ENCODE measurements at regions not wholly inside any gene's neighbourhood (a gene's known extent, or its start where the extent isn't known, plus 50 kb on each side); places are given as distances from the start of the nearest gene placed in this dataset.
"Not testable (repeated sequence)": the region's sequence is repeated elsewhere in the genome, so short reads cannot be mapped to it uniquely, and the experiment has no call there.

GRCh38 chr4:100631281-100631968, 113.6 kb upstream of the EMCN start:
- DNase-seq = no peak
- TF ChIP-seq GATA1 (IDR thresholded peaks at IDR 0.05; ENCODE audit: low read depth, low read length) = no peak
- TF ChIP-seq POLR2A (IDR thresholded peaks at IDR 0.05; ENCODE audit: low read length) = no peak

GRCh38 chr4:100630341-100630740, 112.5 kb upstream of the EMCN start:
- no peak for DNase-seq
- TF ChIP-seq GATA1 (IDR thresholded peaks at IDR 0.05; ENCODE audit: low read depth, low read length) = no peak
- TF ChIP-seq POLR2A (IDR thresholded peaks at IDR 0.05; ENCODE audit: low read length) = no peak

- DNase-seq = no peak
- TF ChIP-seq GATA1 (IDR thresholded peaks at IDR 0.05; ENCODE audit: low read depth, low read length) (no peak), POLR2A (IDR thresholded peaks at IDR 0.05; ENCODE audit: low read length) (no peak)
Observed at GRCh38 chr4:100609810-100610209, 92.0 kb upstream of the EMCN start.

DNA sequence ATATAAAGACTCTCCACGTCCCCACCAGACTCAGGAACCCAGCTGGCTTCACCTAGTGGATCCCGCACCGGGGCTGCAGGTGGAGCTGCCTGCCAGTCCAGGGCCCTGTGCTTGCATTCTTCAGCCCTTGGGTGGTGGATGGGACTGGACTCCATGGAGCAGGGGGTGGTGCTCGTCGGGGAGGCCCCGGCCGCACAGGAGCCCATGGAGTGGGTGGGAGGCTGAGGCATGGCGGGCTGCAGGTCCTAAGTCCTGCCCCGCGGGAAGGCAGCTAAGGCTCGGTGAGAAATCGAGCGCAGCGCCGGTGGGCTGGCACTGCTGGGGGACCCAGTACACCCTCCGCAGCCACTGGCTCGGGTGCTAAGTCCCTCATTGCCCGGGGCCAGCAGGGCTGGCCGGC, 90.8 kb upstream of the EMCN start:
- not testable (repeated sequence) for DNase-seq

DNA sequence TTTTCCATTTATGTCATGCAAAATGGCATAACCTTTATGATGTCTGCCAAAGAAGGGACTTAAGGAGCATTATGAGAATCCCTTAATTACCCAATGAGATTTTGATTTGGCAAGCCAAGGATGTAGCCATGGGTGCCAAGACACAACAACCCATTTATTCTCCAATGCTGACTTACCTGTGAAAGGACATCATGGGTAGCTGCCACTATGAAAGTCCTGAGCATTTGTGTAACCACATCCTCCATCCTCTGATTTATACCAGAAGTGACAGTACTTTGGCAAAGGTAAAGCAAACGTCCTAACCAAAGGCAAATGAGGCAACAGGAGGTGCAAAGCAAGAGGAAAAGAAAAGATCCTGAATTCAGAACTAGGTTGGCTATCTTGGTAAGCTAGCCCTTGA, 87.3 kb upstream of the EMCN start:
- DNase-seq = no peak

GRCh38 chr4:100593935-100594334, 76.1 kb upstream of the EMCN start:
- DNase-seq = no peak
- no peak for TF ChIP-seq GATA1 (IDR thresholded peaks at IDR 0.05; ENCODE audit: low read depth, low read length)
- TF ChIP-seq POLR2A (IDR thresholded peaks at IDR 0.05; ENCODE audit: low read length) = no peak

More for the DNA sequence above, 87.3 kb upstream of the EMCN start:
- no peak for TF ChIP-seq POLR2A (IDR thresholded peaks at IDR 0.05; ENCODE audit: low read length)
- TF ChIP-seq GATA1 (IDR thresholded peaks at IDR 0.05; ENCODE audit: low read depth, low read length) = no peak

DNA sequence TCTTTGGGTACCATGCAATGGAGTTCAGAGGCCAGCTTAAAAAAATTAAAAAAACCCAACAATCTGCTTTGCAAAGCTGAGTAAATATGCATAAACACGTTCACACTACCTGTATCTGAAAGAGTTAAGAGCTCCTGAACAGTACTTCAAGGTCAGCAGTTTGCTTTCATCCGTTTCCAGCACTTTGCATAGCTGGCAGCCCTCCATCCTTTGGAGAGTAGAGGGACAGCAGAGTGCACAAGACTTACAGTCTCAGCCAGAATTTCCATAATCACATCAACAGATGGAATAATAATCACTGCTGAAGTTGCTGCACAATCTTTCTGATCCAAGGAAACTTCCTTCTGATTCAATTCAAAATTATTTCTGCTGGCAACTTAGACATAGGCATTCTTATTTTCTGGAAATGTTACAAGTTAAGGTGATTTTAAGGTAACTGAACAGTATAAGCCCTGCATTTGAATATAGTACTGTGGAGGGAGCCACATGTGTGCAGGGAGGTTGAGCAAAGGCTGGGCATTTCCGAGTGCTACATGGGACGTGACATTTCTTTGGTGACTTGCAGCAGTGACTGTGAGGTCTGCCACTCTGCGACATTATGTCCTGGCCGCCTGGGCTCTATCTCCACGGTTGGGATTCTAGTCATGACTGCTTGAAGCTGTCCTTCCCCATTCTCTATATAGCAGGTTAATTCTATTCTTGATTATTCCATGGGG, 73.5 kb upstream of the EMCN start:
- DNase-seq = no peak

DNA sequence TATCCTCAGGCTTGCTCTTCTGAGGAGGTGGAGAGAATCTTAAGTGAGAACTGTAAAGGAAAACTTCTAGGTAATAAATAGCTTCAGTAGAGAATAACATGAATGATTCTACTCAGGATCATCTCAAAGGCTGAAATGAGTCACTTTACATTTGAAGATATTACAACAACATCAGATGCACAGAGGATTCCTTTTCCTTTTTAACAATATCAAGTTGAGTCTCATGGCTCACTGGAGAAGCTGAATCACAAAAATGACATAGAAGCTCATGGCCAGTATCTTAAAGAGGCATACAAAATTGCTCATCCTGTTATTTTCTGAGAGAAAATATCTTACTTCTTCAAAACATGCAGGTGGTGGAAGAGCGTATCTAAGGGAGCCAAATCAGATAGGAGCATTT, 72.5 kb upstream of the EMCN start:
- DNase-seq = no peak
- no peak for TF ChIP-seq POLR2A (IDR thresholded peaks at IDR 0.05; ENCODE audit: low read length)
- TF ChIP-seq GATA1 (IDR thresholded peaks at IDR 0.05; ENCODE audit: low read depth, low read length) = no peak

More for the DNA sequence above, 73.5 kb upstream of the EMCN start:
- TF ChIP-seq GATA1 (IDR thresholded peaks at IDR 0.05; ENCODE audit: low read depth, low read length) (no peak), POLR2A (IDR thresholded peaks at IDR 0.05; ENCODE audit: low read length) (no peak)

GRCh38 chr4:100588076-100588475, 70.3 kb upstream of the EMCN start:
- DNase-seq = no peak
- TF ChIP-seq GATA1 (IDR thresholded peaks at IDR 0.05; ENCODE audit: low read depth, low read length) = no peak
- TF ChIP-seq POLR2A (IDR thresholded peaks at IDR 0.05; ENCODE audit: low read length) = no peak

DNA sequence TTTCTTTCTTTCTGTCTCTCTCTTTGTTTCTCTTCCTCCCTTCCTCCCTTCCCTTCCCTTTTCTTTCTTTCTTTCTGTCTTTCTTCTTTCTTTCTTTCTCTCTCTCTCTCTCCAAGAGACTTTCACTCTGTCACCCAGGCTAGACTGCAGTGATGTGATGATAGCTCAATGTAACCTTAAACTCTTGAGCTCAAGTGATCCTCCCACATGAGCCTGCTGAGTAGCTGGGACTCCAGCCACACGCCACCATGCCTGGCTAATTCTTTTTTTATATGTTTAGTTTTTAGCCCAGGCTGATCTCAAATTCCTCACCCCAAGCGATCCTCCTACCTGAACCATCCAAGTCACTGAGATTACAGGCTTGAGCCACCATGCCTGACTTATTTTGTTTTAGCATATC, 64.3 kb upstream of the EMCN start:
- TF ChIP-seq POLR2A (IDR thresholded peaks at IDR 0.05; ENCODE audit: low read length) (no peak), GATA1 (IDR thresholded peaks at IDR 0.05; ENCODE audit: low read depth, low read length) (no peak)
- no peak for DNase-seq

DNA sequence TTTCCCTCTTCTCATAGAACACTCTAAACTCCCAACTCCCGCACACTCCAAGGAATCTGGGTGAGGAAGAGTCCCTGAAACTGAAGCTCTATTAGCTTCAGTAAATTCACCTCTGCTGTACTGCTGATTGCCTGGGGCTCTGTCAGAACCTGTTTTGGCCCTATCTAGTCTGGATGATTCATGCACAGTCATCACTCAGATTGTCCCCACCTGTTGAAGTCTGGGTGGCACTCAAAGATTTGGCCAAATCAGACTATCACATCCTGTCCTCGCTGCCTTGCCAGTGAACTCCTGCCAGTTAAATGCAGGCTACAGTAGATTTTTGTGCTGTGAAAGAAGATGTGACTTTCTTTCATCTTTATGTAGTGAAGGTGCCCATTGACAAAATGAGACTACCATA, 63.5 kb upstream of the EMCN start:
- TF ChIP-seq GATA1 (IDR thresholded peaks at IDR 0.05; ENCODE audit: low read depth, low read length) = no peak
- no peak for TF ChIP-seq POLR2A (IDR thresholded peaks at IDR 0.05; ENCODE audit: low read length)
- DNase-seq = peak in 1 of 2 experiments; percentile 2

DNA sequence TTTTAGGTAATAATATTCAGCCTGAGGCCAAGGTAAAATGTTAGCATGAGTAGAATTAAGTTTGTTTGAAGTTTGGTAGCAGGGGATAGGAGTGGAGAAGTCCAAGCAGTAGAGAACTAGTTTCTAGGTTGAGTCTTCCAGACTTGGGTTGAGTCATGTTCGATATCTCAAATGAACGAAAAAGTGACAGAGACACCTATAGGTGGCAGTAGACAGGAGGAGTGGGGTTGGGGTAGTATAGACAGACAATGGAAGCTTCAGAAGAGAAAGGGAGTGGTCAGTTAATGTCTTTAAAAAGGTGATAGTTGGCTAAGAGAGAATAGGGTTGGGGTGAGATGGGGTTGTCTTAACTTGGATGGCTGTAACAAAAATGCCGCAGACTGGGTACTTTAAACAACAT, 58.7 kb upstream of the EMCN start:
- DNase-seq = no peak
- TF ChIP-seq POLR2A (IDR thresholded peaks at IDR 0.05; ENCODE audit: low read length) (no peak), GATA1 (IDR thresholded peaks at IDR 0.05; ENCODE audit: low read depth, low read length) (no peak)

DNA sequence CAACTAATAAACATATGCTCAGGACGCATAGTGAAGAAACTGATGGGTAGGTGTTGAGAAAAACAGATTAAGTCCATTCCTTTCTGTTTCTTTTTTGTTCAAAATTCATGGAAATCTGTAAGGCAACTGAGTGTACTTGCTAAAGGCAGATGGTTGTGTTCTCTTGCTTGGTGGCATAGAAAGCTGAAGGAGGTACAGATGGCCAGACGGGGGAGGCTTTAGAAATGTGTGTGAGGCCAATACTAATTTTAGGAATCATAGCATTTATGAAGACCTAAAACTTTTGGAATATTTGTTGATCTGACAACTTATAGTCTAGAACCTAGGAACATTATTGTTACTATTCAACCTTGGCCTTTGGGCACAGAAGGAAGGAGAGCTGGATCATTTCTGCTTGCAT, 56.8 kb upstream of the EMCN start:
- DNase-seq = no peak
- TF ChIP-seq GATA1 (IDR thresholded peaks at IDR 0.05; ENCODE audit: low read depth, low read length) (no peak), POLR2A (IDR thresholded peaks at IDR 0.05; ENCODE audit: low read length) (no peak)

DNA sequence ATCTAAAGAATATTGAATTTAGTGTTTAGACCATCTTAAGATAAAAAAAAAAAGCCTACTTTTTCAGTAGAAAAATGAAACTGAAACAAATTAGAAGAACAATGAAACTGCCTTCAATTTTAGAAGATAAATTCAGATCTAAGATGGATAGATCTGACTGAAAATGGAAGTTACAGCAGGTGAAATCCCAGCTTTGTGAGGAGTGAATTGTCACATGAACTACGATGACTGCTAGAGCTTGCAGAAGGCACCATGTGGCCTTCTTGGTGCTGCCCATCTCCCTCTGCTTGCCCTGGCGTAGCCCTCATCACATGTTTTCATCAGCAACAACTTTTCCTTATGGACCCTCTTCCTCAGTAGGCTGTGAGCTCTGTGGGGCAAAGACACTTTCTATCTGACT, 51.4 kb upstream of the EMCN start:
- TF ChIP-seq GATA1 (IDR thresholded peaks at IDR 0.05; ENCODE audit: low read depth, low read length) (no peak), POLR2A (IDR thresholded peaks at IDR 0.05; ENCODE audit: low read length) (no peak)
- DNase-seq = no peak

All from erythroblast (primary cell).